Mucosa of descending colon (tissue), 3 donors: ENCODE measurements at regions not wholly inside any gene's neighbourhood (a gene's known extent, or its start where the extent isn't known, plus 50 kb on each side); places are given as distances from the start of the nearest gene placed in this dataset.

Experiments used
- ATAC-seq: fragments of 200-7000 bp; cut with Tn5 transposase; one replicate; pipeline ENCODE4 v1.9.1; 2020; ENCODE audit warnings: mild to moderate bottlenecking, moderate library complexity
- DNase-seq, 3 donors: peaks; one replicate each; pipeline ENCODE4 v3.0.0-alpha.2; 2020
- H3K36me3 ChIP-seq: fragments of 200-600 bp; one replicate; pipeline ENCODE4 v1.8.0; 2021; ENCODE audit warnings: low read depth, mild to moderate bottlenecking
- H3K4me1 ChIP-seq: fragments of 200-600 bp; one replicate; pipeline ENCODE4 v1.8.0; 2021; ENCODE audit warnings: low read depth, mild to moderate bottlenecking
- H3K4me3 ChIP-seq: fragments of 200-600 bp; one replicate; pipeline ENCODE4 v1.8.0; 2021; ENCODE audit warnings: mild to moderate bottlenecking
- H3K9me3 ChIP-seq: fragments of 200-600 bp; one replicate; pipeline ENCODE4 v1.8.0; 2021; ENCODE audit warnings: mild to moderate bottlenecking
- CTCF ChIP-seq: fragments of 200-600 bp; IDR thresholded peaks from one replicate; pipeline ENCODE4 v1.8.0; 2022; ENCODE audit warnings: antibody characterized with exemption, mild to moderate bottlenecking
- intact Hi-C, 2 donors: fragments of 100-400 bp; cut with DNase I in 1 of 2; cut with micrococcal nuclease in 1 of 2; formaldehyde crosslinking; loops; one replicate each; pipeline versions ENCODE4 v1.11.0 to v1.11.1; 2022; cut with DNase I, micrococcal nuclease
- donor health status: DM: no; HTN: no; CAD: no; lungs with moderate emphysema.
- donor health status: DM: no; HTN: no; CAD: no.
- donor health status: DM: no; HTN: yes; CAD: no.

GRCh38 chr4:32203340-32203739 lies 1483.2 kb downstream of the PCDH7 start:
- peaks cover 2% of the 10 kb centered on the region for H3K9me3 ChIP-seq
- DNase-seq (no peak), ATAC-seq (no peak)
- TF ChIP-seq CTCF: no peak
- H3K4me3 ChIP-seq: no peak overlapping the region
- H3K4me1 ChIP-seq: no peaks in the 10 kb centered on the region
- H3K36me3 ChIP-seq: no peaks in the 10 kb centered on the region
- intact Hi-C loops: no loop called here

- no peak for ATAC-seq
- no peak for DNase-seq
- Histone ChIP-seq H3K36me3 (no peaks in the 10 kb centered on the region), H3K4me1 (no peaks in the 10 kb centered on the region), H3K9me3 (peaks cover 2% of the 10 kb centered on the region), H3K4me3 (no peak overlapping the region)
- TF ChIP-seq CTCF: no peak
- intact Hi-C loops: no loop called here
Observed at GRCh38 chr4:32206756-32207155, 1486.6 kb downstream of the PCDH7 start.

GRCh38 chr4:32207456-32207855 lies 1487.3 kb downstream of the PCDH7 start:
- H3K9me3 ChIP-seq: peaks cover 2% of the 10 kb centered on the region

GRCh38 chr4:32215277-32215676 lies 1495.1 kb downstream of the PCDH7 start:
- DNase-seq (no peak), ATAC-seq (no peak)
- H3K36me3 ChIP-seq: no peaks in the 10 kb centered on the region
- no peaks in the 10 kb centered on the region for H3K9me3 ChIP-seq
- TF ChIP-seq CTCF: no peak
- intact Hi-C loops: no loop called here
- H3K4me3 ChIP-seq: no peak overlapping the region
- no peaks in the 10 kb centered on the region for H3K4me1 ChIP-seq

More at GRCh38 chr4:32207456-32207855, 1487.3 kb downstream of the PCDH7 start:
- Histone ChIP-seq H3K4me1 (no peaks in the 10 kb centered on the region), H3K36me3 (no peaks in the 10 kb centered on the region), H3K4me3 (no peak overlapping the region)
- TF ChIP-seq CTCF: no peak
- DNase-seq (no peak), ATAC-seq (no peak)
- intact Hi-C loops: no loop called here

- Histone ChIP-seq H3K36me3 (no peaks in the 10 kb centered on the region), H3K4me1 (no peaks in the 10 kb centered on the region), H3K9me3 (no peaks in the 10 kb centered on the region), H3K4me3 (no peak overlapping the region)
- intact Hi-C loops: no loop called here
- TF ChIP-seq CTCF: no peak
- ATAC-seq: no peak
- DNase-seq: no peak
Observed at GRCh38 chr4:32216502-32216901, 1496.3 kb downstream of the PCDH7 start.
